AG04450 (cell line): ENCODE measurements at regions not wholly inside any gene's neighbourhood (a gene's known extent, or its start where the extent isn't known, plus 50 kb on each side); places are given as distances from the start of the nearest gene placed in this dataset.

Experiments used
- CTCF ChIA-PET: fragments of 300-600, 350-600 bp; formaldehyde crosslinking; extraction: SDS; loops from one replicate; lab custom pipeline; 2022; ENCODE audit warnings: antibody characterized with exemption, inconsistent platforms; lab: Charles Lee
- POLR2A ChIA-PET: fragments of 350-600 bp; formaldehyde crosslinking; extraction: SDS; loops from one replicate; lab custom pipeline; 2021; ENCODE audit warnings: antibody characterized with exemption, inconsistent platforms; lab: Yijun Ruan, JAX
- DNase-seq: peaks from one replicate; pipeline ENCODE4 v3.0.0-alpha.2; 2011; ENCODE audit warnings: low read depth, low spot score
- H3K27ac ChIP-seq: one replicate; pipeline ENCODE4 v1.5.1; 2012; ENCODE audit warnings: low read depth, low read length, control low read depth
- H3K27me3 ChIP-seq: one replicate; pipeline ENCODE4 v1.6.0; 2012; ENCODE audit warnings: low read length; ENCODE audit not compliant: control insufficient read depth, insufficient read depth
- H3K4me3 ChIP-seq: 2 replicates; pipeline ENCODE4 v1.5.1; 2011; ENCODE audit warnings: mild to moderate bottlenecking, low read depth, low read length, control low read depth
- H3K9me3 ChIP-seq: 2 replicates; pipeline ENCODE4 v1.5.1; 2012; ENCODE audit warnings: low read length; ENCODE audit not compliant: control insufficient read depth, insufficient read depth
- CTCF ChIP-seq: IDR thresholded peaks from 2 replicates; pipeline ENCODE4 v1.5.1; 2011; ENCODE audit warnings: low read depth, low read length, control low read depth, inconsistent platforms

GRCh38 chr2:14684516-14684915 is 52.0 kb downstream of the LRATD1 start:
- Histone ChIP-seq H3K4me3 (no peak overlapping the region), H3K27me3 (no peaks in the 10 kb centered on the region), H3K27ac (no peak overlapping the region), H3K9me3 (no peaks in the 10 kb centered on the region)
- CTCF ChIA-PET = no interaction called here
- POLR2A ChIA-PET = no interaction called here
- no peak for DNase-seq
- no peak for TF ChIP-seq CTCF

GRCh38 chr2:14690926-14691325 is 58.4 kb downstream of the LRATD1 start:
- no peak for TF ChIP-seq CTCF
- no peak for DNase-seq
- CTCF ChIA-PET = no interaction called here

GRCh38 chr2:14693874-14694273 is 61.4 kb downstream of the LRATD1 start:
- no peak for DNase-seq
- H3K27ac ChIP-seq = no peak overlapping the region
- ChIA-PET POLR2A (no interaction called here), CTCF (no interaction called here)
- no peak for TF ChIP-seq CTCF
- H3K4me3 ChIP-seq = no peak overlapping the region
- no peaks in the 10 kb centered on the region for H3K9me3 ChIP-seq
- no peaks in the 10 kb centered on the region for H3K27me3 ChIP-seq

More at GRCh38 chr2:14690926-14691325, 58.4 kb downstream of the LRATD1 start:
- Histone ChIP-seq H3K27me3 (no peaks in the 10 kb centered on the region), H3K9me3 (no peaks in the 10 kb centered on the region), H3K27ac (no peak overlapping the region), H3K4me3 (no peak overlapping the region)
- POLR2A ChIA-PET = no interaction called here

GRCh38 chr2:14700753-14701152 is 68.2 kb downstream of the LRATD1 start:
- DNase-seq = peak; percentile 71
- POLR2A ChIA-PET = no interaction called here
- CTCF ChIA-PET = interaction anchor here (0.6 to 1.0 kb wide), 3 partner anchors 15 to 1772 kb away, joined by 3 to 8 read pairs (median 3); no protein-coding TSS in a partner anchor
- no peaks in the 10 kb centered on the region for H3K27me3 ChIP-seq
- H3K9me3 ChIP-seq = no peaks in the 10 kb centered on the region
- H3K27ac ChIP-seq = no peak overlapping the region
- no peak for TF ChIP-seq CTCF
- no peak overlapping the region for H3K4me3 ChIP-seq

- Histone ChIP-seq H3K27ac (no peak overlapping the region), H3K4me3 (no peak overlapping the region), H3K9me3 (no peaks in the 10 kb centered on the region), H3K27me3 (no peaks in the 10 kb centered on the region)
- no peak for TF ChIP-seq CTCF
- CTCF ChIA-PET = no interaction called here
- DNase-seq = no peak
- POLR2A ChIA-PET = no interaction called here
These were observed 69.7 kb downstream of the LRATD1 start for GRCh38 chr2:14702258-14702657.
